ENCODE measurements at regions not wholly inside any gene's neighbourhood (a gene's known extent, or its start where the extent isn't known, plus 50 kb on each side); places are given as distances from the start of the nearest gene placed in this dataset.
A peak's percentile ranks its signal among the peaks of the same experiment; 100 is the strongest.

GRCh38 chr14:25134184-25134583 is 84.2 kb upstream of the STXBP6 start:
- DNase-seq: no peak

- peak; percentile 50 for DNase-seq
These were observed 82.9 kb upstream of the STXBP6 start for GRCh38 chr14:25132732-25133422.

- no peak for DNase-seq
These were observed 82.1 kb upstream of the STXBP6 start for GRCh38 chr14:25132094-25132493.

GRCh38 chr14:25122843-25123242 is 72.9 kb upstream of the STXBP6 start:
- DNase-seq: no peak

- DNase-seq: no peak
These were observed 72.3 kb upstream of the STXBP6 start for GRCh38 chr14:25122211-25122610.

- DNase-seq: no peak
These were observed 71.6 kb upstream of the STXBP6 start for GRCh38 chr14:25121337-25122129.

GRCh38 chr14:25120261-25120660 is 70.3 kb upstream of the STXBP6 start:
- DNase-seq: no peak

GRCh38 chr14:25118671-25119070 is 68.7 kb upstream of the STXBP6 start:
- DNase-seq: no peak

GRCh38 chr14:25117342-25117741 is 67.4 kb upstream of the STXBP6 start:
- no peak for DNase-seq

- no peak for DNase-seq
These were observed 66.7 kb upstream of the STXBP6 start for GRCh38 chr14:25116607-25117006.

- DNase-seq: no peak
These were observed 63.4 kb upstream of the STXBP6 start for GRCh38 chr14:25113394-25113793.

GRCh38 chr14:25111061-25111601 is 61.2 kb upstream of the STXBP6 start:
- no peak for DNase-seq

GRCh38 chr14:25110106-25110505 is 60.2 kb upstream of the STXBP6 start:
- no peak for DNase-seq

GRCh38 chr14:25108959-25109358 is 59.0 kb upstream of the STXBP6 start:
- DNase-seq: no peak

GRCh38 chr14:25108291-25108690 is 58.3 kb upstream of the STXBP6 start:
- DNase-seq: no peak

GRCh38 chr14:25103820-25104219 is 53.9 kb upstream of the STXBP6 start:
- no peak for DNase-seq

GRCh38 chr14:25103271-25103670 is 53.3 kb upstream of the STXBP6 start:
- DNase-seq: no peak

GRCh38 chr14:25102788-25103187 is 52.8 kb upstream of the STXBP6 start:
- DNase-seq: no peak

GRCh38 chr14:25101276-25101675 is 51.3 kb upstream of the STXBP6 start:
- no peak for DNase-seq

Data from activated naive CD4-positive, alpha-beta T cell treated with Interleukin-2 at 50 U/mL for 16 hours (primary cell).